Loucy (cell line): ENCODE measurements at regions not wholly inside any gene's neighbourhood (a gene's known extent, or its start where the extent isn't known, plus 50 kb on each side); places are given as distances from the start of the nearest gene placed in this dataset.

Experiments used
- H2AFZ ChIP-seq: fragments of 200-600 bp; sonication (generic); 2 replicates; pipeline ENCODE4 v1.6.0; 2016; ENCODE audit warnings: antibody characterized with exemption, mild to moderate bottlenecking, low read length, moderate library complexity
- H3F3A ChIP-seq: fragments of 200-600 bp; 2 replicates; pipeline ENCODE4 v1.6.0; 2016; ENCODE audit warnings: antibody characterized with exemption, low read depth, mild to moderate bottlenecking
- H3K27me3 ChIP-seq: fragments of 200-600 bp; sonication (generic); 2 replicates; pipeline ENCODE4 v1.6.1; 2014; ENCODE audit warnings: low read length, mild to moderate bottlenecking; ENCODE audit not compliant: insufficient read depth, poor library complexity, severe bottlenecking
- H3K36me3 ChIP-seq: fragments of 200-600 bp; sonication (generic); 2 replicates; pipeline ENCODE4 v1.6.1; 2016; ENCODE audit warnings: low read length; ENCODE audit not compliant: insufficient read depth
- H3K4me1 ChIP-seq: fragments of 200-600 bp; sonication (generic); 2 replicates; pipeline ENCODE4 v1.5.1; 2014; ENCODE audit warnings: low read length, mild to moderate bottlenecking; ENCODE audit not compliant: insufficient read depth, poor library complexity, severe bottlenecking
- H3K4me2 ChIP-seq: fragments of 200-600 bp; sonication (generic); 2 replicates; pipeline ENCODE4 v1.6.0; 2014; ENCODE audit warnings: antibody characterized with exemption, low read length, low read depth, mild to moderate bottlenecking; ENCODE audit not compliant: poor library complexity, severe bottlenecking
- H3K4me3 ChIP-seq: fragments of 200-600 bp; sonication (generic); 2 replicates; pipeline ENCODE4 v1.5.1; 2014; ENCODE audit warnings: low read length, mild to moderate bottlenecking, mixed read lengths; ENCODE audit not compliant: poor library complexity, severe bottlenecking
- H3K79me2 ChIP-seq: fragments of 200-600 bp; sonication (generic); 2 replicates; pipeline ENCODE4 v1.6.1; 2014; ENCODE audit warnings: low read length; ENCODE audit not compliant: insufficient read depth
- H3K9ac ChIP-seq: fragments of 200-600 bp; sonication (generic); 2 replicates; pipeline ENCODE4 v1.6.0; 2014; ENCODE audit warnings: mild to moderate bottlenecking, low read depth, low read length, moderate library complexity; ENCODE audit not compliant: poor library complexity, severe bottlenecking
- H3K9me2 ChIP-seq: fragments of 200-600 bp; sonication (generic); replicated peaks from 2 replicates; pipeline ENCODE4 v1.6.1; 2016; ENCODE audit warnings: low read depth, low read length, mixed read lengths
- H3K9me3 ChIP-seq: fragments of 200-600 bp; sonication (generic); 2 replicates; pipeline ENCODE4 v1.6.1; 2014; ENCODE audit warnings: mild to moderate bottlenecking, antibody characterized with exemption, low read length, low read depth; ENCODE audit not compliant: insufficient read depth
- H4K20me1 ChIP-seq: fragments of 200-600 bp; sonication (generic); 2 replicates; pipeline ENCODE4 v1.6.0; 2014; ENCODE audit warnings: antibody characterized with exemption, low read length, mild to moderate bottlenecking; ENCODE audit not compliant: insufficient read depth, poor library complexity, severe bottlenecking
- CTCF ChIP-seq: fragments of 200-600 bp; sonication (generic); conservative IDR thresholded peaks from 2 replicates; pipeline ENCODE4 v1.5.1; 2014; ENCODE audit warnings: mild to moderate bottlenecking, antibody characterized with exemption, low read length
- EZH2phosphoT487 ChIP-seq: fragments of 200-600 bp; IDR thresholded peaks from 2 replicates; pipeline ENCODE4 v1.6.1; 2018; ENCODE audit warnings: antibody characterized with exemption, mild to moderate bottlenecking, moderate library complexity, borderline replicate concordance

DNA sequence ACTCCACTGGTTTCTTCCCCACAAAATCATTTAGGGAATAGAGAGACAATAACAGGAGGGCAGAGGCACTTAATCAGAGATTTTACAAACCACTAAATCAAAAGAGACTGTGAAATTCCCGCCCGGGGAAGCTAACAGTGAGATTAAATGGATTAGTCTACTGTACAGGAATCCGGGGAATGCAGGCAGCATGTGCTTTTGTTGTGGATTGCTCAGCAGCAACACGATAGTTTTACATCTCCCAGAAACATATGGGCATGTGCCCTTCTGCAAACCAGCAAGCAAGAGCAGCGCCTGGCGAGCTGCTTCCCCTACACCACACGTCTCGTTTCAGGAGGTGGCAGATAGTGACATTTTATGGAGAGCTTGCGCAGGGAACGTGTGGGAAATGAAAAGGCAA, 382.3 kb downstream of the CD83 start:
- H3K4me1 ChIP-seq = no peaks in the 10 kb centered on the region
- no peak overlapping the region for H3K9ac ChIP-seq
- no peaks in the 10 kb centered on the region for H3K9me2 ChIP-seq
- no peak overlapping the region for H3K4me2 ChIP-seq
- peaks cover 4% of the 10 kb centered on the region; the same call in 1 of the 2 replicates for H3K9me3 ChIP-seq
- H3K4me3 ChIP-seq = no peak overlapping the region
- no peaks in the 10 kb centered on the region for H3K27me3 ChIP-seq
- no peaks in the 10 kb centered on the region for H4K20me1 ChIP-seq
- no peaks in the 10 kb centered on the region for H3K79me2 ChIP-seq
- no peak overlapping the region for H2AFZ ChIP-seq
- no peaks in the 10 kb centered on the region for H3K36me3 ChIP-seq
- H3F3A ChIP-seq = no peaks in the 10 kb centered on the region
- no peak for TF ChIP-seq CTCF
- no peak for TF ChIP-seq EZH2phosphoT487

DNA sequence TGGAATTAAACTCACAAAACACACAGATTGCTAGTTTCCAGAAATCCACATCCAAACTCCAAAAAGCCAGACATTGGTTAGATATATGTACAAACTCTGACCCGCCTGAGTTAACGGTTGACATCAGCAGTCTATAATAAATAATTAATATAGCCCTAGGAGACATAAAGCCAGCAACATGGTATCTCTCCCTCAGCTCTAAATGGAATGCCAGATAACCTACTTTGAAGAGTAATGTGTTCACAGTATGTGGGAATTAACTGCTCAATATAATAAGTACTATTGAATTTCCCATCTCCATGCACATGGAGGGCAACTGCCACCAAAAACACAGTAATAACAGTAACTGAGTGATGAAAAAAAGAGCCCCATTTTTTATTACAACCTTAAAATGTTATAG, 383.2 kb downstream of the CD83 start:
- H3K9ac ChIP-seq = no peak overlapping the region
- no peaks in the 10 kb centered on the region for H3K27me3 ChIP-seq
- no peak overlapping the region for H2AFZ ChIP-seq
- H3K9me2 ChIP-seq = no peaks in the 10 kb centered on the region
- H4K20me1 ChIP-seq = no peaks in the 10 kb centered on the region
- no peaks in the 10 kb centered on the region for H3K36me3 ChIP-seq
- no peaks in the 10 kb centered on the region for H3K4me1 ChIP-seq
- no peaks in the 10 kb centered on the region for H3F3A ChIP-seq
- peaks cover under 1% of the 10 kb centered on the region; the same call in 1 of the 2 replicates for H3K9me3 ChIP-seq
- TF ChIP-seq CTCF (no peak), EZH2phosphoT487 (no peak)
- no peak overlapping the region for H3K4me3 ChIP-seq
- no peak overlapping the region for H3K4me2 ChIP-seq
- no peaks in the 10 kb centered on the region for H3K79me2 ChIP-seq

GRCh38 chr6:14501240-14501639, 383.7 kb downstream of the CD83 start:
- Histone ChIP-seq H3K9ac (no peak overlapping the region), H3K9me2 (no peaks in the 10 kb centered on the region), H3K4me1 (peaks cover under 1% of the 10 kb centered on the region), H3K27me3 (no peaks in the 10 kb centered on the region), H2AFZ (no peak overlapping the region), H3K4me3 (no peak overlapping the region), H3K4me2 (no peak overlapping the region), H3F3A (no peaks in the 10 kb centered on the region), H3K79me2 (no peaks in the 10 kb centered on the region), H3K9me3 (no peaks in the 10 kb centered on the region), H3K36me3 (no peaks in the 10 kb centered on the region), H4K20me1 (no peaks in the 10 kb centered on the region)
- TF ChIP-seq CTCF (no peak), EZH2phosphoT487 (no peak)
